ENCODE measurements at regions not wholly inside any gene's neighbourhood (a gene's known extent, or its start where the extent isn't known, plus 50 kb on each side); places are given as distances from the start of the nearest gene placed in this dataset.
"Not testable (repeated sequence)": the region's sequence is repeated elsewhere in the genome, so short reads cannot be mapped to it uniquely, and the experiment has no call there.

GRCh38 chr7:96921771-96922170 lies 83.6 kb upstream of the DLX6 start:
- Histone ChIP-seq H3K36me3 (ENCODE audit: insufficient read depth, insufficient read length, low read length) (no peaks in the 10 kb centered on the region), H3K4me1 (ENCODE audit: insufficient read depth, insufficient read length) (no peaks in the 10 kb centered on the region), H3K9me3 (ENCODE audit: insufficient read depth, low read length) (no peaks in the 10 kb centered on the region), H3K4me3 (ENCODE audit: insufficient read length, low read depth) (no peak overlapping the region), H3K9ac (ENCODE audit: insufficient read length, low read depth) (no peak overlapping the region), H3K27me3 (ENCODE audit: insufficient read depth, insufficient read length) (no peaks in the 10 kb centered on the region)
- no peak for DNase-seq (ENCODE audit: low read depth, low spot score)
- TF ChIP-seq SUZ12 (IDR thresholded peaks at IDR 0.05; ENCODE audit: extremely low read depth, insufficient read depth, insufficient read length), result no peak
- no peak for TF ChIP-seq YY1 (IDR thresholded peaks at IDR 0.05; ENCODE audit: insufficient read depth, insufficient read length)
- TF ChIP-seq ZNF274 (IDR thresholded peaks at IDR 0.05; ENCODE audit: low read depth, low read length), result no peak

DNA sequence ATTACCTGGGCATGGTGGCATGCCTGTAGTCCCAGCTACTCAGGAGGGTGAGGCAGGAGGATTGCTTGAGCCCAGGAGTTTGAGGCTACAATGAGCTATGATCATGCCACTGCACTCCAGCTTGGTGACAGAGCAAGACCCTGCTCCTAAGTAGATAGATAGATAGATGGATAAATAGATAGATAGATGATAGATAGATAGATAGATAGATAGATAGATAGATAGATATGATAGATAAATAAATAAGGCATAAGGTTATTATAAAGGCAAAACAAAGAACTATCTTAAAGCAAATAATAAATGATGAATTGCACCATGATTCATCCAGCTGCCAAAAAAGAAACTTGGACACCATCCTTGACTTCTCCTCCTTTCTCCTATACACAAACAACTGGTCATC lies 82.0 kb upstream of the DLX6 start:
- H3K4me1 ChIP-seq (ENCODE audit: insufficient read depth, insufficient read length); DNase-seq (ENCODE audit: low read depth, low spot score); H3K36me3 ChIP-seq (ENCODE audit: insufficient read depth, insufficient read length, low read length); H3K9me3 ChIP-seq (ENCODE audit: insufficient read depth, low read length); H3K27me3 ChIP-seq (ENCODE audit: insufficient read depth, insufficient read length); H3K4me3 ChIP-seq (ENCODE audit: insufficient read length, low read depth); H3K9ac ChIP-seq (ENCODE audit: insufficient read length, low read depth): not testable (repeated sequence)

DNA sequence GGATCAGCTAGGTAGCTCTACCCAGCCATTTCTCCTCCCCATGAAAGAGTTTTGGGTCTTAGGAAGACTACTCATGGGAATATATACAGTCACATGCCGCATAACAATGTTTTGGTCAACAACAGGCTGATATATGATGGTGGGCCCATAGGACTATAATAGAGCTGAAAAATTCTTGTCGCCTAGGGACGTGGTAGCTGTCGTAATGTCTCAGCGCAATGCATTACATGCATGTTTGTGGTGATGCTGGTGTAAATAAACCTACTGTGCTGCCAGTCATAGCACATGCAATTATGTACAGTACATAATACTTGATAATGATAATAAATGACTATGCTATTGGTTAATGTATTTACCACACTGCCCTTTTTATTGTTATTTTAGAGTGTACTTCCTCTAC lies 78.2 kb upstream of the DLX6 start:
- Histone ChIP-seq H3K4me1 (ENCODE audit: insufficient read depth, insufficient read length) (no peaks in the 10 kb centered on the region), H3K4me3 (ENCODE audit: insufficient read length, low read depth) (no peak overlapping the region), H3K9me3 (ENCODE audit: insufficient read depth, low read length) (no peaks in the 10 kb centered on the region), H3K9ac (ENCODE audit: insufficient read length, low read depth) (no peak overlapping the region), H3K36me3 (ENCODE audit: insufficient read depth, insufficient read length, low read length) (no peaks in the 10 kb centered on the region), H3K27me3 (ENCODE audit: insufficient read depth, insufficient read length) (no peaks in the 10 kb centered on the region)
- TF ChIP-seq YY1 (IDR thresholded peaks at IDR 0.05; ENCODE audit: insufficient read depth, insufficient read length) (no peak), ZNF274 (IDR thresholded peaks at IDR 0.05; ENCODE audit: low read depth, low read length) (no peak)
- no peak for DNase-seq (ENCODE audit: low read depth, low spot score)

DNA sequence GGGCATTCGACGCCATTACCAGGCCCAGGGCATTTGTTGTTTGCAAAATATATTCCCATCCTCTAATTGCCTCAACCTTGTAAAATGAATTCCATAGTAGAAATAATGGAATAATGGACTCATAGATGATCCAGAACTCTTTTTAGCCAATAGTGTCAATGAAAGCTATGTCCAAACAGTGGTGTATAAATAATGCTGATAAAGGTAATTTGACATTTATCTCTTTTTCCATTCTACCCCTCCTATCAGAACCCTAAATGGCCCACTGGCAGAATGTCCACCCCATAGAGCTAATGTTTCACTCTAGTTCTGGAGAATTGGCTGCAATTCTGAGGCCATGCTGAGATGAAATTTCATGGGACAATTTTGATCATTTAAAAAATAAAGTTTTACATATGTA lies 76.4 kb upstream of the DLX6 start:
- no peak for TF ChIP-seq YY1 (IDR thresholded peaks at IDR 0.05; ENCODE audit: insufficient read depth, insufficient read length)
- no peak for TF ChIP-seq SUZ12 (IDR thresholded peaks at IDR 0.05; ENCODE audit: extremely low read depth, insufficient read depth, insufficient read length)
- no peak for TF ChIP-seq ZNF274 (IDR thresholded peaks at IDR 0.05; ENCODE audit: low read depth, low read length)
- no peaks in the 10 kb centered on the region for H3K9me3 ChIP-seq (ENCODE audit: insufficient read depth, low read length)
- H3K4me1 ChIP-seq (ENCODE audit: insufficient read depth, insufficient read length), result no peaks in the 10 kb centered on the region
- H3K27me3 ChIP-seq (ENCODE audit: insufficient read depth, insufficient read length), result no peaks in the 10 kb centered on the region
- no peak for DNase-seq (ENCODE audit: low read depth, low spot score)
- H3K4me3 ChIP-seq (ENCODE audit: insufficient read length, low read depth), result no peak overlapping the region
- no peak overlapping the region for H3K9ac ChIP-seq (ENCODE audit: insufficient read length, low read depth)
- no peaks in the 10 kb centered on the region for H3K36me3 ChIP-seq (ENCODE audit: insufficient read depth, insufficient read length, low read length)

DNA sequence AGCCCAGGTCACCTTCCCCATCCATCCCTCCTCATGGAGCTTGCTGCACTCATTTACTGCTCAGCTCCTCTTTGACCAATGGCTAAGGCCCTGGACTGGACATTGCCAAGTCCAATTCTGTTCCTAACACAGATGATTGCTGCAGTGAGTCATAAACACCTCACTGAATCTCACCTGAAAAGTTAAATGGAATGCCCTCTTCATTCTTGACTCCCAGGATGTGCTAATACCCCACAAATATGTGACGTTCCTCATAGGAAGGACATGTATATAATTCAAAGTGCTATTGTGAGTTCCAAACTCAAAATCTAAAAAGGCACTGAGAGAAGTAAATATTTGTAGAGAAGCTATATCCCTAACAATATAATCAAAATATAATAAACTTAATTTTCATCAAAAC lies 73.5 kb upstream of the DLX6 start:
- no peaks in the 10 kb centered on the region for H3K4me1 ChIP-seq (ENCODE audit: insufficient read depth, insufficient read length)
- TF ChIP-seq ZNF274 (IDR thresholded peaks at IDR 0.05; ENCODE audit: low read depth, low read length) (no peak), SUZ12 (IDR thresholded peaks at IDR 0.05; ENCODE audit: extremely low read depth, insufficient read depth, insufficient read length) (no peak), YY1 (IDR thresholded peaks at IDR 0.05; ENCODE audit: insufficient read depth, insufficient read length) (no peak)
- no peak overlapping the region for H3K9ac ChIP-seq (ENCODE audit: insufficient read length, low read depth)
- H3K27me3 ChIP-seq (ENCODE audit: insufficient read depth, insufficient read length), result no peaks in the 10 kb centered on the region
- H3K36me3 ChIP-seq (ENCODE audit: insufficient read depth, insufficient read length, low read length), result no peaks in the 10 kb centered on the region
- no peak for DNase-seq (ENCODE audit: low read depth, low spot score)
- H3K9me3 ChIP-seq (ENCODE audit: insufficient read depth, low read length), result no peaks in the 10 kb centered on the region
- H3K4me3 ChIP-seq (ENCODE audit: insufficient read length, low read depth), result no peak overlapping the region

- Histone ChIP-seq H3K27me3 (ENCODE audit: insufficient read depth, insufficient read length) (no peaks in the 10 kb centered on the region), H3K9me3 (ENCODE audit: insufficient read depth, low read length) (no peaks in the 10 kb centered on the region), H3K9ac (ENCODE audit: insufficient read length, low read depth) (no peak overlapping the region), H3K4me3 (ENCODE audit: insufficient read length, low read depth) (no peak overlapping the region), H3K4me1 (ENCODE audit: insufficient read depth, insufficient read length) (no peaks in the 10 kb centered on the region), H3K36me3 (ENCODE audit: insufficient read depth, insufficient read length, low read length) (no peaks in the 10 kb centered on the region)
- no peak for DNase-seq (ENCODE audit: low read depth, low spot score)
- TF ChIP-seq SUZ12 (IDR thresholded peaks at IDR 0.05; ENCODE audit: extremely low read depth, insufficient read depth, insufficient read length) (no peak), YY1 (IDR thresholded peaks at IDR 0.05; ENCODE audit: insufficient read depth, insufficient read length) (no peak), ZNF274 (IDR thresholded peaks at IDR 0.05; ENCODE audit: low read depth, low read length) (no peak)
Measured at GRCh38 chr7:96933067-96933645, 72.2 kb upstream of the DLX6 start.

DNA sequence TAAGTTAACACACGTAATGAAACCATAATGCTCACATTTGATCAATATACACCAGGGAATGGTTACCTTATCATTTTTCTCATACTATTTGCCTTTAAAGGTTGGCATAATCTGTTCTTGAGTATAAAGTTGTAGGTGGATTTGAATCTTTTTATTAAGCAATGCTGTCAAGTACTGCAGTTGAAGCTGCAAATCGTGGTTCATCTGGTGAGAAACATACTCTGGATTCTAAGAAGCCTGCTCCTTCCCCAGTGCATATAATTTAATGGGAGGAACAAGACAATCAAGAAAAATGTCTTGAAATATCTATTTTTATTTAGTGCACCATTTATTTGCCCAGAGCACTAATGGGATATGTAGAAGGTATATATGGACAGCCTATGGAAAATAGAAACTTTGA lies 68.7 kb upstream of the DLX6 start:
- no peaks in the 10 kb centered on the region for H3K9me3 ChIP-seq (ENCODE audit: insufficient read depth, low read length)
- H3K27me3 ChIP-seq (ENCODE audit: insufficient read depth, insufficient read length), result no peaks in the 10 kb centered on the region
- H3K9ac ChIP-seq (ENCODE audit: insufficient read length, low read depth), result no peak overlapping the region
- no peak for DNase-seq (ENCODE audit: low read depth, low spot score)
- no peaks in the 10 kb centered on the region for H3K36me3 ChIP-seq (ENCODE audit: insufficient read depth, insufficient read length, low read length)
- TF ChIP-seq SUZ12 (IDR thresholded peaks at IDR 0.05; ENCODE audit: extremely low read depth, insufficient read depth, insufficient read length) (no peak), ZNF274 (IDR thresholded peaks at IDR 0.05; ENCODE audit: low read depth, low read length) (no peak), YY1 (IDR thresholded peaks at IDR 0.05; ENCODE audit: insufficient read depth, insufficient read length) (no peak)
- no peaks in the 10 kb centered on the region for H3K4me1 ChIP-seq (ENCODE audit: insufficient read depth, insufficient read length)
- no peak overlapping the region for H3K4me3 ChIP-seq (ENCODE audit: insufficient read length, low read depth)

- Histone ChIP-seq H3K4me1 (ENCODE audit: insufficient read depth, insufficient read length) (no peaks in the 10 kb centered on the region), H3K27me3 (ENCODE audit: insufficient read depth, insufficient read length) (no peaks in the 10 kb centered on the region), H3K9me3 (ENCODE audit: insufficient read depth, low read length) (no peaks in the 10 kb centered on the region), H3K9ac (ENCODE audit: insufficient read length, low read depth) (no peak overlapping the region), H3K4me3 (ENCODE audit: insufficient read length, low read depth) (no peak overlapping the region), H3K36me3 (ENCODE audit: insufficient read depth, insufficient read length, low read length) (no peaks in the 10 kb centered on the region)
- TF ChIP-seq SUZ12 (IDR thresholded peaks at IDR 0.05; ENCODE audit: extremely low read depth, insufficient read depth, insufficient read length) (no peak), YY1 (IDR thresholded peaks at IDR 0.05; ENCODE audit: insufficient read depth, insufficient read length) (no peak), ZNF274 (IDR thresholded peaks at IDR 0.05; ENCODE audit: low read depth, low read length) (no peak)
- no peak for DNase-seq (ENCODE audit: low read depth, low spot score)
Measured at GRCh38 chr7:96942112-96942511, 63.2 kb upstream of the DLX6 start.
